ENCODE measurements at regions not wholly inside any gene's neighbourhood (a gene's known extent, or its start where the extent isn't known, plus 50 kb on each side); places are given as distances from the start of the nearest gene placed in this dataset.

DNA sequence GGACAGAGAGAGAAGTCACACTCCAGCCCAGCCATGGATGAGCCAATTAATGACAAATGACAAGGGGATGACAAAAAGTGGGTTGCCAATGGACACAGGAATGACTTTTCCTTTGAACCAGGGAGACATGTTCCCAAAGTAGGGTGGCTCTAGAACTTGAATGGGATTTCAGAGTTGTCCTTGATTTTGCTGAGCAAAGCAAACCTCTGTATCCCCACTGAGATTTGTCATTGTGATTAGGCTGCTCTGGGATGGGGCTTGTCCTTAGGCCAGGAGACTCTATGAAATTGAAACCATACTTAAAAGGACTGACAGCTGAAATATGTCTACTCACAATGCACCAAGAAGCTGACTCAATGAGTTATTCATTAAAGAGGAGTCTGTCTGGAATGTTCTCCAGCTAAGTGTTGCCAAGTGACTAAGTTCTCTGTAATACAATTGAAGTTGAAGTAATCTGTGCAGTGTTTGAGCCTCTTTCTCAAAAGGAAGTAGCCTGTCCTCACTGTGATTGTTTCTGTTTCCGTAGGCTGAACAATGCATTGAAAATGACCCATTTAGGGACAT, 69.0 kb upstream of the PCDH9 start:
- DNase-seq, result no peak

DNA sequence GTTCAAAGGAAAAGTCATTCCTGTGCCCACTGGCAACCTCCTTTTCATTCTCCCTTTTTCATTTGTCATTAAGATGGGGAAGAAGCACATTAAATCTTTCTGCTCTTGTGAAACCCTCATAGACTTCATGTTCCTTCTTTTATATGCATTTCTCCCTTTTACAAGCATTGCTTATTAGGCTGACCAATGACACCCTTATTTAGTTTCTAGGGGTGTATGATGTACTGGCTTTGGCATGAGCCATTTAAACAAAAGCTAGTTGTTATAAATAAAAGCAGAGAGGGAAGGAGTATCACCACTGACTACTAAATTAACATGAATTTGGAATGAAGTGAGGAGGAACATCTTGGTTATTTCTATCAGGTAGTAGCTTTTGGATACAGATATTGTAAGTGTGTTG, 68.2 kb upstream of the PCDH9 start:
- DNase-seq, result no peak

DNA sequence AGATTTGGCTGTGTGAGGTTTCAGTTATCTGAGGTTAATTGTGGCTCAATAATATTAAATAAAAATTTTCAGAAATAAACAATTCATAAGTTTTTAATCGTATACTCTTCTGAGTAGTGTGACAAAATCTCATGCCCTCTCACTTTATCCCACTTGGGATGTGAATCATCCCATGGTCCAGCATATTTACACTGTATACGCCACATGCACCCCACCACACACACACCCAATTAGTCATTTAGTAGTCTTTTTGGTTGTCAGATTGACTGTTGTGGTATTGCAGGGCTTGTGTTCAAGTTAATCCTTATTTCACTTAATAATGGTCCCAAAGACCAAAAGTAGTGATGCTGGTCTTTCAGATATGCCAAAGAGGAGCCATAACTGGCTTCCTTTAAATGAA, 66.4 kb upstream of the PCDH9 start:
- no peak for DNase-seq

GRCh38 chr13:67292886-67293285, 62.8 kb upstream of the PCDH9 start:
- no peak for DNase-seq

DNA sequence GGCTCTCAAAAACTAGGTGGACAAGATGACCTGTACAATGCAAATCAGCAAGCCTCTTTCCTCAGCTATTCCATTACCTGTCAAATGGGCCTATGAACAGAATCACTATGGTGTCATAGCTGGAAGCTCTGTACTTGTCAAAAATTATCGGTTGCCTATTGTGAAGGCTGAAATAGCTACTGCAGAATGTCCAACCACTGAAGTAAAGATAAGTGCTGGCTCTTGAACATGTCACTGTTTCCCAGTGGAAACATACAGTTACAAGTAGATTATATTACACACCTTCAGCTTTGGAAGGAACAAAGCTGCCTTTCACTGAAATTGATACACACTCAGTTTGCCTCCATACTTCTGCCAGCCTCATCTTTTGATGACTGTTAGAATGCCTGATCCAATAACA, 55.5 kb upstream of the PCDH9 start:
- no peak for DNase-seq

GRCh38 chr13:67283637-67284036, 53.5 kb upstream of the PCDH9 start:
- no peak for DNase-seq

- DNase-seq, result no peak
Observed at GRCh38 chr13:67281466-67281865, 51.3 kb upstream of the PCDH9 start.

Data from amniotic stem cell (primary cell).